Pancreas (tissue), 10 donors: ENCODE measurements at regions not wholly inside any gene's neighbourhood (a gene's known extent, or its start where the extent isn't known, plus 50 kb on each side); places are given as distances from the start of the nearest gene placed in this dataset.

ENCODE experiments used
- ATAC-seq, 4 donors: fragments of 200-7000 bp; cut with Tn5 transposase; one replicate each; pipeline versions ENCODE4 v1.8.0 to v1.9.1; 2020; ENCODE audit warnings: mild to moderate bottlenecking in 4 of 4, moderate library complexity in 4 of 4
- DNase-seq, 6 donors: peaks; one replicate each; pipeline ENCODE4 v3.0.0-alpha.2; 2020
- FAIRE-seq: peaks from 2 replicates; lab custom pipeline; 2012; peaks lifted over from hg19 to GRCh38; lab: Jason Lieb, UNC
- H3K27ac ChIP-seq, 4 donors: fragments of 200-600 bp; sonication (generic); 1 replicate in 3 of 4; 2 replicates in 1 of 4; pipeline versions ENCODE4 v1.5.0 to v1.8.0; 2020
- H3K27me3 ChIP-seq, 4 donors: fragments of 200-600 bp; one replicate each; pipeline ENCODE4 v1.8.0; 2021
- H3K36me3 ChIP-seq, 3 donors: fragments of 200-600 bp; sonication (generic) in 1 of 3; one replicate each; pipeline versions ENCODE4 v1.5.0 to v1.8.0; 2020 to 2021
- H3K4me1 ChIP-seq, 3 donors: fragments of 200-600 bp; one replicate each; pipeline ENCODE4 v1.8.0; 2021
- H3K4me3 ChIP-seq, 4 donors: fragments of 200-600 bp; sonication (generic) in 2 of 4; one replicate each; pipeline versions ENCODE4 v1.5.0 to v1.8.0; 2020 to 2021
- H3K9me3 ChIP-seq, 4 donors: fragments of 200-600 bp; one replicate each; pipeline ENCODE4 v1.8.0; 2021
- CTCF ChIP-seq, 4 donors: fragments of 200-600 bp; sonication (generic) in 3 of 4; IDR thresholded peaks; one replicate each; pipeline versions ENCODE4 v1.5.0 to v1.8.0; 2021; ENCODE audit warnings: antibody characterized with exemption in 4 of 4
- WGBS, 2 donors: extraction: QIAGEN DNeasy Blood & Tissue Kit; methylation state at CpG; one replicate each; pipeline ENCODE4 v1.1.7; 2013; 5-methylcytosine and 5-hydroxymethylcytosine counted together
- intact Hi-C, 3 donors: fragments of 100-400 bp; cut with DNase I; formaldehyde crosslinking; loops; one replicate each; pipeline versions ENCODE4 v1.11.1 to v1.14.2; 2022
- donor health status: healthy with polysubstance abuse.
- donor health status: DM: no; HTN: no; CAD: no; lungs with moderate emphysema.
- donor health status: DM: no; HTN: no; CAD: no.
- donor health status: control.
- donor health status: control.
- donor health status: Bipolar disorder and iron deficiency.
- donor health status: DM: yes; HTN: yes; CAD: no.
- donor health status: DM: no; HTN: no; CAD: no.
- donor health status: DM: no; HTN: no; CAD: no.
- donor health status: DM: yes; HTN: yes; CAD: no.

- H3K4me1 ChIP-seq, result no peaks in the 10 kb centered on the region
- DNase-seq, result no peak
- no peak for FAIRE-seq
- no peaks in the 10 kb centered on the region for H3K27me3 ChIP-seq
- no peak overlapping the region for H3K4me3 ChIP-seq
- WGBS, 2 donors, result 50 to 55% methylated on average over 1 of the region's 1 CpG
- intact Hi-C loops, result no loop called here
- no peak overlapping the region for H3K27ac ChIP-seq
- ATAC-seq, result no peak
- H3K36me3 ChIP-seq, result no peaks in the 10 kb centered on the region
- H3K9me3 ChIP-seq, result no peaks in the 10 kb centered on the region
- no peak for TF ChIP-seq CTCF (IDR thresholded peaks at IDR 0.05)
These were observed 524.7 kb upstream of the HTR2A start for GRCh38 chr13:47421525-47421924.

DNA sequence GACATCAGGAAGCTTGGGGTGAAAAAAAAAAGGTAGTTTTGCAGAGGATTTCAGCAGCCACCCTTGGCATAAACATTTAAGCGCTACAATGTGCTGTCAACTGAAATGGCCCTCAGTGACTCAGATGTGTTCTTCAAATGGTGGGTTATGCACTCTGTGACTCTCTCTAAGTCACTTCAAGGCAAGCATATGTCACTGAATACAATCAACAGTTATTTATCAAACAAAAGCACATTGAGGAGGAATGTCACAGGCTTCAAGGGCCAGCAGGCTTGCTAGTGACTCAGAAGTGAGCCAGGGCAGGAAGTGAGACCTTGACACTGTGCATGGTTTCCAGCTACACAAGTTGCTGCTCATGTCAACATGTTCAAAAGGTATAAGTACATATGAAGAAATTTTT, 523.7 kb upstream of the HTR2A start:
- 94 to 95% methylated on average over 1 of the region's 1 CpG for WGBS, 2 donors
- FAIRE-seq (no peak), ATAC-seq (no peak), DNase-seq (no peak)
- H3K27ac ChIP-seq, result no peak overlapping the region
- no peaks in the 10 kb centered on the region for H3K27me3 ChIP-seq
- intact Hi-C loops, result no loop called here
- no peaks in the 10 kb centered on the region for H3K36me3 ChIP-seq
- no peak for TF ChIP-seq CTCF (IDR thresholded peaks at IDR 0.05)
- H3K4me1 ChIP-seq, result no peaks in the 10 kb centered on the region
- H3K9me3 ChIP-seq, result no peaks in the 10 kb centered on the region
- H3K4me3 ChIP-seq, result no peak overlapping the region

GRCh38 chr13:47420020-47420419, 523.2 kb upstream of the HTR2A start:
- FAIRE-seq (no peak), ATAC-seq (no peak)
- 46 to 47% methylated on average over 1 of the region's 1 CpG for WGBS, 2 donors

DNA sequence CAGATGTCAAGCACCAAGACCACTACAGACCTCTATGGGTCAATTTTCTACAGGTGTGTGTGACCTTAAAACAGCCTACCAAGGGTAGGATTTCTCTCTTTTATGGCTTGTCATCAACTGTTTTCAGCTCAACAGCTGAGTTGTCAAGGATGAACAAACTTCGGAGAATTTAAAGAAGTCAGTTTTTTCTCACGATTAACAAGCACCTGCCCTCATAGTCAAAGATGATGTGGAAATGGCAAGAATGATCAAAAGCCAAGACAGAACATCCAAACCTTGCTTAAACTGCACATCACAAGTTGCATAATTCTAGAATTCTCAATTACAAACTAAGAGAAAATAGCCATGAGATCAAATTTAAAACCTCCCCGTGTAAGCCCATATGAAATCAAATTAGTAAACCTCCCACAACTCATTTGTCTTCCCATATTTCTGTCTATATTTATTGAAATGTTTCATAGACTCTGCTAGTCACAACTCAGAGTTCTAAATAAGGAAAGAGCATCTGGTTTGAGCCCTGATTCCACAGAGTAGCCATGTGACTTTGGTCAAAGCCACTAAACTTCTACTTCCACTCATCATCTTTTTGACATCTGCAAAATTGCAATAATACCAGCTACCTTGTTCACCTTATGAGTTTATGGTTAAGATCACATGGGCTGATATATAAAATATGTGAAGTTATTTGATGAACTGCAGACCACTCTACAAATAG, 521.5 kb upstream of the HTR2A start:
- no peaks in the 10 kb centered on the region for H3K27me3 ChIP-seq

More at GRCh38 chr13:47420020-47420419, 523.2 kb upstream of the HTR2A start:
- Histone ChIP-seq H3K9me3 (no peaks in the 10 kb centered on the region), H3K4me3 (no peak overlapping the region), H3K27me3 (no peaks in the 10 kb centered on the region), H3K4me1 (no peaks in the 10 kb centered on the region), H3K27ac (no peak overlapping the region), H3K36me3 (no peaks in the 10 kb centered on the region)
- TF ChIP-seq CTCF (IDR thresholded peaks at IDR 0.05), result no peak
- intact Hi-C loops, result no loop called here
- no peak for DNase-seq

More for the DNA sequence above, 521.5 kb upstream of the HTR2A start:
- FAIRE-seq (no peak), ATAC-seq (no peak), DNase-seq (no peak)
- intact Hi-C loops, result no loop called here
- H3K27ac ChIP-seq, result no peak overlapping the region
- no peaks in the 10 kb centered on the region for H3K36me3 ChIP-seq
- H3K9me3 ChIP-seq, result no peaks in the 10 kb centered on the region
- H3K4me3 ChIP-seq, result no peak overlapping the region
- H3K4me1 ChIP-seq, result no peaks in the 10 kb centered on the region
- TF ChIP-seq CTCF (IDR thresholded peaks at IDR 0.05), result no peak
- WGBS, 2 donors, result 78 to 87% methylated on average over 3 of the region's 3 CpGs
